CD4-positive, alpha-beta T cell treated with Interleukin-1 beta for 1 hour (primary cell): ENCODE measurements at regions not wholly inside any gene's neighbourhood (a gene's known extent, or its start where the extent isn't known, plus 50 kb on each side); places are given as distances from the start of the nearest gene placed in this dataset.
A peak's percentile ranks its signal among the peaks of the same experiment; 100 is the strongest.

ENCODE experiments used
- DNase-seq, 2 donors: peaks; one replicate each; pipeline ENCODE4 v3.0.0-alpha.2; 2020 to 2022

DNA sequence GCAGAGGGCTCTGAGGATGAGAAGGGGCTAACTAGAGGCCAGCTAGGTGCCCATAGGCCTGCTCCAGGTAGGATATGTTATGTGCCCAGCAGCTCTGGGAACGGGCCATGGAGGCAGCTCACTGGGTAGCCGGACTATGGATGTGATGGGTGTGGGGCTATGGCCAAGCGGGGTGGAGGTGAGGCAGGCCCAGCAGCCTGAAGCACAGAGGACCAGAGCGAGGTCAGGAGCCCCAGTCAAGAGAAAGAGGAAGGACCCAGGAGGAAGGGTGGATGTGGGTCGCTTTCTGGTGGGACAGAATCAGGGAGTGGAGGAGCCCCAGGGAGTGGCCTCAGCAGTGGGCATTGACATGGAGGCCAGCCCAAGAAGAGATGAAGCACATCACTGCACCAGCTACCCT, 117.9 kb upstream of the MLN start:
- DNase-seq, result no peak

DNA sequence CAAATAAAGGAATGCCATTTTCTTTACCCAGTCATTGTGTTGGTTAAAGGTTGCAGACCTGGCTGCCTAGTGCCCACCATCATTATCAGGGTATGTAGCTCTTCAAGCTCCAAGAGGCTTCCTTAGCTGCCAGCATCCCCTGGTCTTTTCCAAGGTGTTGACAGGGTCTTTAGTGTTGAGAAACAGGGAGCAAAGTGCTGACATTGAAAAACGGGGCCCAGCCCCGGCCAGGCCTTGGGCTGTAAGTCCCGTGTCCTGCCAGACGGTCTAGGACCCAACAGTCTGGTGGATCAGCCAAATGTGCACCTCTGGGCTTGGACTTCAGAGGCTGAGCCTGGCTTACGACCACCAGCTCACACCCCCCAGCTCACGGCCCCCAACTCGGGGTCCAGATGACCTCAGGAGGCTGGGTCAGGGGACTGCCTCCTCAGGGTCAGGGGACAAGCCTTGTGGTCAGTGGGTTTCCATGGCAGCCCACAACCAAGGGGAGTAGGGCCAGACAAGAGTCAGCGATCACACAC, 114.4 kb upstream of the MLN start:
- DNase-seq, result no peak

DNA sequence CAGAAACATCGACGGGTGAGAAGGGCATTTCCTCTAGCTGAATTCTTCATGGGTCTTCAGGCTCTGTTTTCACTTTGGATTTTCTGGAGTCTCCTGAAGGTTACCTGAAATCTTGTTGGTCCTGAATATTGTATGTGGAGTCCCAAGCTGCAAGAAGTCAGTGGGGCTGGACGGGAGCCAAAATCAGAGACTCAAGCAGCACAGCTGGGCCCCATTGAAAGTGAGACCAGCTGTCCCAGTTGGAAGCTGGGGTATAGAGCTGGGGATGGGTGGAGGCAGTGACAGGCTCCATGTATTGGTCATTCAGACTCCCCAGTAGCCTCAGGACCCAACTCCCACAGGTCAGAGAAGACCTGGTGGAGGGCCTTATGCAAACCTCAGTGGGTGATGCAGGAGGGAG, 111.3 kb upstream of the MLN start:
- no peak for DNase-seq

DNA sequence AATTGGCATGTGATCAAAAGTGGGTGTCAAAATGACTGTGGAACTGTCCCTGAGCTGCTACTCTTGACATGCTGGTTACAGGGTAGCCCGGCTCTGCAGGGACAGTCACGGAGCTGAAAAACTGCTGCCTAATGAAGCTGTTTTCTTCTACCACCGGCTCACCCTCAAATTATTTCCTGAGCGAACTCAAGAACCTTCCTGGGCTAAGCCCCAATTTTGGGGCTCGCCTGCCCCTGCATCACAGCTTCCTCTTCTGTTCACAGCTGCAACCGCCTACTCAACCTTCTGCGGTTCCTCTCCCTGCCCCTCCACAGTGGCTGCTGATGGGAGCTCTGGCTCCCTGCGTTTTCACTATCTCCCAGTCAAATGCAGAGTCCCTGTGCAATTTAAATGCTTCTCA, 110.8 kb upstream of the MLN start:
- DNase-seq, result peak; percentile 47 to 54

DNA sequence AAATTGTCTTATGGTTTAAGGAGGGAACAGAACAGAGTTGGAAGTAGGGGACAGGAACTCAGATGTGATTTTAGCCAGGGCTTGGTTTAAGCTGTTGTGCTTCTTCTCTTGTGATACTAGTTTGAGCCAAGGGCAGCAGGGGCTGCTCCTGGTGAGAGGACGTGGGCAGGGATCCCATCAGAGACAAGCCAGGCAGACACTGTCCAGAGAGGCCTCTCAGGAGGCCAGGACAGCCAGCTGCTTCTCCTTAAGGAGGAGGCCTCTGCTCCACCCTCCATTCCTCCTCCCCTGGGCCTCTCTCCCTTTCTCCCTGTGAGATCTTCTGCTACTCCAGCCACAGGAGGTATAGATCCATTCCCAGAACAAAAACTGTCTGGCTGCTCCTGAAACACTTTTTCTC, 108.4 kb upstream of the MLN start:
- no peak for DNase-seq

DNA sequence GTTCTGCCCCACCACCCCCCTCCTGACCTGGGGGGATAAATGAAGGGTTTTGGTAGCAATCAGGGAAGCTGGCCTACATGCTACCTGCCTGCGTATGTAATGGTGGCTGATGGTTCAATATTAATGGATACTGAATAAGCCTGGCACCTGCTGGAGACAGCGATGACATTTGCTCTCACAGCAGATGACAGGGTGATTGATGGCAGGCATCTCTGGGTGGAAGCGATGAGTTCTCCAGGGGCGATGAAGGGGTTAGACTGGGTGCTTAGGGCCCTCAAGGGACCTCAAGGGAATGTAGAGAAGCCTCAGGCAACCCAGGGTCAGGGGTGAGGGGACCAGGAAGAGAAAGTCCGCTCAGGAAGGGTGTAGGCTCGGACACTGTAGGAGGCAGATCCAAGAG, 107.7 kb upstream of the MLN start:
- DNase-seq, result no peak

DNA sequence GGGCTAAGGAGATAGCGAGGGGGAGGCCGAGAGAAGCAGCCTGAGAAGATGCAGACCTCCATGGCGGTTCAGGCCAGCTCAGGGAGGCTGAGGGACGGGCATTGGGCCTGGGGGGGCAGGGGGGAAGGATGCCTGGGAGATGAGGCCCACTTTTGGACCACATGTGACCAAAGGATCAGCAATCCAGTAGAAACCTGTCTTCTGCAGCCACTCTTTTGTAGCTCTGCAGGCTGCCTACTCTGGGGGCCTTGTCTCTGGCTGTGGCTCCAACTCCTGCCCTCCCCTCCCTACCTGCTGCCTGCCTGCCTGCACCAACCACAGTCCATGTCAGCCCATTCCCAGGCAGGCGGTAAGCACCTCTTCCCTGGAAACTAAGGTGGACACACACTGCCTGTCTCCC, 106.8 kb upstream of the MLN start:
- no peak for DNase-seq

DNA sequence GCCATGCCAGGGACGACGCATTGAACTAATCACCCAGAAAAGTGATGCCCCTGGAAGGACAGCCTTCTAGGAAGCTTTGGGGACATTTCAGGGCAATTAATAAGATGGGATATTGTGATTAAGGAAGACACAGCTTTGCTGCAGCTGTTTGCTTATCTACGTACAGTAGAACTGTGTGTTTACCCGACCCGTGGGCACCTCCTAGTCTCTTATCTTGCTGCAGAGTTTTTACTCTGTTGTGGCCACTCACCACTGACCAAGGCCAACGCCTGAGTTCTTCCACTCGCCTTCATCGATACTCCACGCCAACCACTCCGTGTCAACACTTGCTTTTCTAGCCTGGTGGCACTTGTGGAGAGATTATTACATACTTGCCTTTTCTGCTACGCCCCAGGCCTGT, 105.9 kb upstream of the MLN start:
- no peak for DNase-seq

DNA sequence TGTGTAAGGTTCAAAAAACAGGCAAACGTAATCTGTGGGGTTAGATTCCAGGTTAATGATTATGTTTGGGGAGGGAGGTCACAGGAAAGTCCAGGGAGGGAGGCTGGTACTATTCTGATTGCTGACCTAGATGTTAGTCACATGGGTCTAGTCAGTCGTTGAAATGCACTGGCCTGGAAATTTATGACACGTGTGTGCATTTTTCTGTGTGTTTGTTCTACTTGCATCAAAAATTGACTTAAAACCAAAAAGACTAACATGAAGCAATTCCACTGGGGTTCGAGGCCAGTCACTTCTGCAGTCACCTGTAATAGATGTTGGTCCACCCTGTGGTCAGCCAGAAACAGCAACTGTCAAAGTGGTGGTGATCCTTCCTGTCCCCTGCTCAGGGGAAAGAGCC, 104.2 kb upstream of the MLN start:
- no peak for DNase-seq

DNA sequence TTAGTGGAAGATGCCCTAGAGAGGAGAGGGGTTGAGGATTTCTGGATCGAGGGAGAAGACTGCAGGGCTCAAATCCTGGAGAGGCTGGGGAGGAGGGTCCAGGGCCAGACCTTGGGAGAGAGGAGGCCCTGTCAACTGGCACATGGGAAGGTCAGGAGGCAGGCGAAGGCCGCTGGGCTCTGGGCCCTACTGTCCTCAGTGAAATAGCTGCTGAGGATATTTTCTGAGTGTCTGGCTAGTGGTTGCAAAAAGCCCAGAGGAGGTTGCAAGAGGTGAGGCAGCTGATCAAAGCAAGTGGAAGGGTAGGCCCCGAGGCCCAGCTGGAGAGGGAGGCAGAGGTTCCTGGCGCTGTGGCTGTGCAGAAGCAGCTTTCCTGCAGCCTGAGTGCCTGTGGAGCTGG, 103.4 kb upstream of the MLN start:
- DNase-seq, result no peak

DNA sequence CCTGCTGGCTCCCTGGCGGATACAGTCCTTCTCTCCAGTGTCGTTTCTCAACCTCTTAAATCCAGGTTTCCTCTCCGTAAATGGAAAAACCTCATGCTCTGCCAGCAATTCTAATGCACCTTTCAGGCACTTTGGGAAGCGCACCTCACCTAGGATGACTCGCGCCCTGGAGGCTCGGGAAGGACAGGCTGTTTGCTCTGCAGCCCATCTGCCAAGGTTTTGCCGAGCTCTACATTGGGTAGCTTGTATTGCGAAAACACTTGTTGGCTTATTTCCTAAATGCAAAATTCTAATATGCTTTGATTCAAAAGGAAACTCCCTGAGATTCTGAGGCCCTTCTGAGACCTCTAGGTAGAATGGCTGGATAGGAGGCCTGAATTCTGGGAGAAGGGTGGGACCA, 102.6 kb upstream of the MLN start:
- no peak for DNase-seq

DNA sequence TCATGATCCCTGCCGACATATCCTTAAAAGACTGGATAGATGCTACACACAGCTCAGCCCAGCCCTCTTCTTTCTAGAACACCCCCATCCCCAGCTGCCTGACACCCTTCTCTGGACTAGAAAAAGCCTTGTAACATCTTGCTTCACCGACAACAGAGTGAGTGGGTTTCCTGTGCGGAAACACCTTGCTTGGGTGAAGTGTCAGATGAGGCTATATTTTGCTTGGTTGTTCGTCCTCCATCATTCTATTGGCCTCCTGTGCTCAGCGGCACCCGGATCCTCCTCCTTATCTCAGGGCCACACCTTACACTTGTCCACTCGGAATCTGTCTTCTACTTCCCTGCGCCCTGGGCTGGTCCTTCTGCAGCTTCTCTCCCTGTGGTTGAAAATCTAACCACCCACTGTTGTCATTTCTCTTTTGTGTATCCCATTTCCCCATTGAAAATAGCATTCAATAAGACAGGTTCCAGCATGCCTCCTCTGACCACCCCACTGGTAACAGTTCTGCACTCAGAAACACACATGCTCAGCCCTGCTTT, 101.3 kb upstream of the MLN start:
- peak; percentile 67 to 73 for DNase-seq

DNA sequence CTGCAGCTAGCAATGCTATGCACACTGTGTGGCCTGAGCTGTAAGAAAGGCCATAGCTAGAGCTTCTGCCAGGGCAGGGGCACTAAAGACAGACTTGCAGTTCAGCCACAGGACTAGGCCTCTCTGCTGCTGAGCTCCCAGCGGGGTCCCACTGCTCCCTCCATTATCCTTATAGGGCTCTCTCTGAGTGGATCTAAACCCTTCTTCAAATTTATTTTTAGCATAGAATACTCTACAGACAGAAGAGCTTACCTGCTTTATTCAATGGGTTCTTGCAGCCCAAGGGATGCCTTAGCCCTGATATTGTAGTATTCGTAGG, 100.9 kb upstream of the MLN start:
- DNase-seq, result no peak

DNA sequence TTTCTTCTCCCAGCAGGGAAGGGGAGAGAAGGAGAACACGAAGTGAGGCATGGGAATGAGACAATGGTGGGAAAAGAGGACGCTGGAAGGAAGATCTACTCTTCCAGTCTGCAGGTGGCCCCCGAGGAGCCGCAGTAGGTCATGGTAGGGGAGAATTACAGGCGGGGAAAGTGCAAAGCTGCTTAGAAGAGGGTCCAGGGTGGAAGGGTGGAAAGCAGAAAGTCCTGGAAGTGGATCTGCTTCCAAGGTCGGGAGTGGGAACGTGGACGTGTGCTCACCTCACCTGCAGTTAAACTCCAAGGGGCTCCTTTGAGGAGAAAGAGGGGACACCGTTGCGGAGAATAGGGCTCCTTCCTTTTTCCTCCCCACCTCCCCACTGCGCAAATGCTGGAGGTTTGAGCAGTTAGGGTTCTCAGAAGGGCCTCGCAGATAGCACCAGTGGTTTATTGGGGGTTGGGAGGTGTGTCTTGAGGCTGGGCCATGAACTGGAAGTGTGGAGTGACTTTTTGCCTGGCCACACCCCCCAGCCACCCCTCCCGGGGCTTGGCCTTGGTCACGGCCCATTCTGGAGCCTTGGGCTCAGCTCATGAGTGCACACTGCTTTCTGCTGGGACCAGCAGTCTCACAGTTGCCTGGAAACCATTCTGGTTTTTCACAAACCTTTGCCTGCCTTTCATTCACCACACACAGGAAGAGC, 100.4 kb upstream of the MLN start:
- peak; percentile 80 to 81 for DNase-seq

DNA sequence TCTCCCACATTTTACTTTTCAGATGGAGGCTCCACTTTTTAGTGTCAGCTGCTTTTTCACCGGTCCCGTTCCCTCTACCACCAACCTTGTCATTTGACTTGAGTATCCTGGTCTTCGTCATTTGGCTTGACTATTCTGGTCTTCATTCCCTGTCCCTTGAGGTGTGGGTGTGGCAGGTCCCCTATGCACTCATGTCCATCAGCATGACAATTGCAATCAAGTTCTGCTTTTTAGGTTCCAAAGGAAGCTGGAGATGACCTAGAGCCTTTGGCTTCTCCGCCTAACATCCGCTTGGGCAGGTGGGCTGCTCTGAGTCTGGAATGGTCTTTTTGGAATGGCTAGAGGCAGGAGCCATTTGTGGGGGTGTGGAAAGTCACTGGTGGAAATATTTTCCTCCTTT, 99.8 kb upstream of the MLN start:
- DNase-seq, result no peak

DNA sequence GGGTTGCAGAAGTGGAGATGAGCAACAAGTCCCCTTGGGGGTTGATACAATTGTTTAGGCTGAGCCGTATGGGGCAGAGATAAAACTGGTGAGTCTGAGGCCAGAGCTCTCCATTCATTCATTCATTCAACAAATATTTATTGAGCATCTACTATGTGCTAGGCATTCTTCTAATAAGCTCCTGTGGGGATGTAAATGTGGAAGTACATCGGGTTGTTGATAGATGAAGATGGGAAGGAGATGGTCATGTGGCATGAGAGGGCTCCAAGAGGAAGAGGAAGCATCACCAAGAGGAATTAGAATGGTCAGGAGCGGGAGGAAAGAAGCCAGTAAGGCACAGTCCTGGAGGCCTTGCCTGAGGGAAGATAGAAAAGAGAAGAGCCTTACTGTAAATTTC, 98.7 kb upstream of the MLN start:
- no peak for DNase-seq

DNA sequence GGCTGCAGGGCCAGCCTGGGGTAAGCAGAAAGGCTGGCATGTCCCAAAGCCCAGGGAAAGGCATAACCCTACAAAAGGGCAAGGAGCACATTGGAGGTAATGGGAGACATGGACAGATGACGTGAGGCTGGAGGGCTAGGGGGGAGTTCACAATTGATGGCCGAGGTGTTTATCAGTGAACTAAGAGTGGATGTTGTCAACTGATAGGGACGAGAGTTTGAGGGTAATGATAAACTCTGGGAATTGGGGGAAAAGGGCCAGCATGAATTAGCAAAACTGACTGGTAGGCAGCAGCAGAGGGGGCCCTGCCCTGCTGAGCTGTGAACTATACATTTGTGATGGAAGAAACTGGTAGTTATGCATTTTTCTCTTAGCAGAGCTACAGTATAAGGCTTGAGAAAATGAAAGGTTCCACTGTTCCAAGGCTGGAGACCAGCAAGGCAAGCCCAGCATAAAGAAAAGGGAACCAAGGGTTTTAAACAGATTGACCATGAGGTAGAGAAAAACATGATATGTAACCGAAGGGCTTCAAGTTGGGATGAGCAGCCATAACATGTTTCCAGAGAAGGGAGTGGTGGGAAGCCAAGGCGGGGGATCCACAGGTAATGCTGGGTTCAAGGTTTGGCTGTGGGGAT, 98.1 kb upstream of the MLN start:
- DNase-seq, result no peak

DNA sequence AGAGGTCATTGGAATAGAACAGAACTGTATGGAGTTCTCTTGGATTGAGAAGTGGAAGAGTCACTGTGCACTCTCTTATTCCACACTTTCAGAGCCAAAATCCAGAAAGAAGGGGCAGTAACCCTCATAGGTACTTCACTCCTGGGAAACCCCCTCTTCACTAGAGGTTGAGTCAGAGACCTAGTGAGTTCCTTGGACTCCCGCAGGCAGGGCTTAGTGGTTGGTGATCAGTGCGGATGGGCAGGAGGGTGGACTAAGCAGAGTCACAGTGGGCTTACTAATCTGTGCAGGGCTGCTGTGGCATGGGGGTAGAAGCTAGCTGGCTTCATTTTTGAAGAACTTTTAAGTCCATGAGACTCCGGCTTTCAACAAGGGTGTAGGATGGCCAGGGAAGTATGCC, 95.0 kb upstream of the MLN start:
- DNase-seq, result no peak

DNA sequence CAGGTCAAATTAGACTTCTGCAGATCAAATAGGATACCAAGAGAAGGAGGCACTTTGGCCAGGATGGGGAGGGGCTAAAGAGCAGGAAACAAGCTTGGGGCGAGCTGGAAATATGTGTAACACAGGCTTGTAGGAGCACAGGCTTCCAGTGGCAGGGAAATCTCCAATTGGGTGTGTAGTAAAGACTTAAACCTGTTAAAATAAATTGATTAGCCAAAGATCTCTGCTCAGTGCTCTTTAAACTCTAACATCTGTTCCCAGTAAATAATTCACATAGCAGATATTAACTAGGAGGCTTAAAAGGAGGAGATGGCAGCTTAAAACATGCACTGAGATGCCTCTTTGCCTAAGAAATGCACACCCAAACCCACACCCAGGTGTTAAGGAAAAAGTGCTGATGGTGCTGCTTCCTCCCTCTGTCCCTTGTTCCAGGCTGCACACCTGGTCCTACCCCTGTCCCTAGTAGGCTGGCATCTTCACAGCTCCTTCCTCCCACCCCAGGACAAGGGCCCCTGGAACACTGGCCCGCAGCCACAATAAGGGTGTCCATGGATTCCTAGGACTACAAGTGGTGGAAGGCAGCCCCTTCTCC, 93.5 kb upstream of the MLN start:
- DNase-seq, result no peak

DNA sequence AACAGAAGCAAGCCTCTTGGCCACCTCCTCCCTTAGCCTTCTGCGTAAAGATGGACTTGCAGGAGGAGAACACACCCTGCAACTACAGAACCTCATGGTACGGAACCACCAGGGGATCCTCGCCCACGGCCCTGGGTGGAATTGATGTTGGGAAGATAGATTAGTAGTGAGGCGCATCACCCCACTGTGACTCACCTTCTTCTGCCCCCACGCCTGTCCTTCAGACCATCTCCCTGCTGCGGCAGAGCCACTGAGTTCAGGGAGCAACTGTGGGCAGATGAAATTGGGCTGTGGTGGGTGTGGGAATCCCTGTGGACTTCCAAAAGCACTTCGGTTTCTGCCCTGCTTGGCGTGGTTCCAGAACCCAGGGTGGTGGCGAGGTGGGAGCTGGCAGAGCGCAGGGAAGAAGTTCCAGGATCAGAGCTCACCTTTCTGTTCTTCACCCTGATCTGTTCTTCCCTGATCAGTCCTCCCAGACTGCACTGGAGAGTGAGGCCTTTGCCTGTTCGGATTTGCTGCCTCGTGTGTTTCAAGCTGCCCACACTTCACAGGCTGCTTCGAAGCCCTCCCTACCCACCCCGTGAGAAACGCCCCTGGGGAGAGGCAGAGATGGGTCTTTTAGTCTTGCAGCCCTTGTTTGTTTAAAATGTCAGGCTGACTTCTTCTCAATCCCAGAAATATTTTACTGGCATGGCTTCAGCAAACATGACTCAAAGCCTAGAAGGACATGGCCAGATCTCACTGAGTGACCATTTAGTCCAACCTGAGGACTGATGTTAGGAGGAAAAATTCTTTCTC, 92.8 kb upstream of the MLN start:
- DNase-seq, result no peak

DNA sequence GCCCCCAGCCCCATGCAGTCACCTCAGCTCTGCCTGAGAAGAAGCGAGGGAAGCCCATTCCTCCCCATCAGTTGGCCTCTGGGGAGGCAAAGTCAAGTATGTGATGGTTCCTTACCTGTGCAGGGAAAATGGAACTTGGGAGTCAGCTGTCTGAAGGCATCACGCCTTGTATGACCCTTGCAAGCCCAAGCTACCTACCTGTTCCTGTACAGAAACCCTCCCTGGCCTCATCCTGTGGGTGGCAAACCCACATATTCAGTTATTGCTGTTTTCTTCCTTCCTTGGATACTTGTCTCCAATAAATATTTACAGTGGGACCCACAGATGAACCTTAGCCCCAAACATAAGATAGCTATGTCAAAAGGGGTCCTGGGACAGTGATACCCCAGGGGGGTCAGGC, 92.2 kb upstream of the MLN start:
- DNase-seq, result no peak

DNA sequence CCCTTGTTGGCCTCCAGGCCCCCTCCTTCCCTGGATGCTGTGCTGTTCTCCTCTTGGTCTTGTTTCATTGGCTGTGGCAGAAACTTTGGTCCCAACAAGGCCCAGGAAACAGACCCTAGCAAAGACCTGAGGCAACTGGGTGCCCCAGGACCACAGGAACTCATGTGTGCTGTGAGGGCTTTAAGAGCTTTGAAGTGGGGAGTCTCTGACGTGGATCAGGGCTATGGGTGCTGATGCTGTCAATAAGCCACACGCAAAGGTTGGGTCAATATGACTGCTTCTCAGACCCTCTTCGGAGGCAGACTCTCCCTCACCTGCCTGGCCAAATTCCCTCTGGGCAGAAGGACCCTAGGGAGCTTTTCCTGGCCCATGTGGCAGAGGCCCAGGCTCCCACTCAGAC, 91.5 kb upstream of the MLN start:
- DNase-seq, result peak; percentile 11 to 15

DNA sequence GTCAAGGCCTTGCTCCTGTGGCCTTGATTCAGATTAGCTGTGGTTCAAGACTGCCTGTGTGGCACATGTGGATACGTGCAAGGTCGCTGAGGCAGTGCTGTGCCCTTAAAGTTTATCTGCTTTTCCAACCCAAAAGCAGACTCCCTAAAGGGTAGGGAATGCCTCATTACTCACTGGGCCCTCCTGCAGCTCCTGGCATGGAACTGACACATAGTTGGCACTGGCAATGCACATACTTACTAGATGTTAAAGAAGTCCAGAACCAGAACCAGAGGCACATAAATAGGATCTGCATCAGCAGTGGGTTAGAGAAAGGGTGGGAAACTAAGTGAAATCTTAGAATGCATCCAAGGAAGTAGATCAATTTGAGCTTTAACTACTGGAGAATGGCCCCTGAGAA, 90.6 kb upstream of the MLN start:
- DNase-seq, result no peak
